GM21367 (cell line): ENCODE measurements at regions not wholly inside any gene's neighbourhood (a gene's known extent, or its start where the extent isn't known, plus 50 kb on each side); places are given as distances from the start of the nearest gene placed in this dataset.
A peak's percentile ranks its signal among the peaks of the same experiment; 100 is the strongest.
"Not testable (repeated sequence)": the region's sequence is repeated elsewhere in the genome, so short reads cannot be mapped to it uniquely, and the experiment has no call there.

Experiments used
- ATAC-seq: cut with Tn5 transposase; IDR thresholded peaks from one replicate; pipeline ENCODE4 v1.9.1; 2021; ENCODE audit not compliant: unreplicated experiment

GRCh38 chr2:17373041-17373440 is 145.2 kb downstream of the RAD51AP2 start:
- ATAC-seq, result no peak

GRCh38 chr2:17363846-17364245 is 154.4 kb downstream of the RAD51AP2 start:
- no peak for ATAC-seq

GRCh38 chr2:17362956-17363355 is 155.3 kb downstream of the RAD51AP2 start:
- ATAC-seq, result no peak

GRCh38 chr2:17355608-17356329 is 162.5 kb downstream of the RAD51AP2 start:
- peak; percentile 88 for ATAC-seq

- no peak for ATAC-seq
These were observed 165.0 kb downstream of the RAD51AP2 start for GRCh38 chr2:17353263-17353662.

GRCh38 chr2:17342692-17343091 is 175.5 kb downstream of the RAD51AP2 start:
- not testable (repeated sequence) for ATAC-seq

GRCh38 chr2:17337507-17337906 is 180.7 kb downstream of the RAD51AP2 start:
- no peak for ATAC-seq

- ATAC-seq, result no peak
These were observed 181.8 kb downstream of the RAD51AP2 start for GRCh38 chr2:17336458-17336857.

GRCh38 chr2:17334300-17334699 is 183.9 kb downstream of the RAD51AP2 start:
- no peak for ATAC-seq

GRCh38 chr2:17331636-17332035 is 186.6 kb downstream of the RAD51AP2 start:
- no peak for ATAC-seq

- no peak for ATAC-seq
These were observed 190.1 kb downstream of the RAD51AP2 start for GRCh38 chr2:17328161-17328560.

GRCh38 chr2:17327649-17328048 is 190.6 kb downstream of the RAD51AP2 start:
- no peak for ATAC-seq

GRCh38 chr2:17326717-17327116 is 191.5 kb downstream of the RAD51AP2 start:
- no peak for ATAC-seq

- no peak for ATAC-seq
These were observed 194.5 kb downstream of the RAD51AP2 start for GRCh38 chr2:17323697-17324096.

- ATAC-seq, result no peak
These were observed 195.8 kb downstream of the RAD51AP2 start for GRCh38 chr2:17322461-17322860.

- ATAC-seq, result no peak
These were observed 199.2 kb downstream of the RAD51AP2 start for GRCh38 chr2:17319090-17319489.

GRCh38 chr2:17318013-17318412 is 200.2 kb downstream of the RAD51AP2 start:
- ATAC-seq, result no peak

GRCh38 chr2:17317439-17317976 is 200.7 kb downstream of the RAD51AP2 start:
- no peak for ATAC-seq

GRCh38 chr2:17313261-17313660 is 205.0 kb downstream of the RAD51AP2 start:
- no peak for ATAC-seq

- ATAC-seq, result no peak
These were observed 206.3 kb downstream of the RAD51AP2 start for GRCh38 chr2:17311771-17312511.

GRCh38 chr2:17311106-17311619 is 207.1 kb downstream of the RAD51AP2 start:
- no peak for ATAC-seq
